Endothelial cell of umbilical vein (primary cell): ENCODE measurements at regions not wholly inside any gene's neighbourhood (a gene's known extent, or its start where the extent isn't known, plus 50 kb on each side); places are given as distances from the start of the nearest gene placed in this dataset.

Source experiments
- BruUV-seq: library from RNA; stranded (reverse); fragments of 400-500 nt; replicated peaks from 2 replicates; lab custom pipeline; 2021; lab: Mats Ljungman, UMichigan
- CTCF ChIA-PET: fragments of 300-600, 350-600 bp; sonication (Branson Sonifier 250); formaldehyde crosslinking; loops from one replicate; lab custom pipeline; 2021; ENCODE audit warnings: antibody characterized with exemption, inconsistent platforms; lab: Charles Lee
- POLR2A ChIA-PET: fragments of 300-600, 350-600 bp; sonication (Branson Sonifier 250); formaldehyde crosslinking; loops from one replicate; lab custom pipeline; 2021; ENCODE audit warnings: antibody characterized with exemption, inconsistent platforms; lab: Charles Lee
- DNase-seq: peaks from one replicate; pipeline ENCODE4 v3.0.0-alpha.2; 2011; ENCODE audit warnings: low read depth, low spot score
- FAIRE-seq: peaks from 2 replicates; lab custom pipeline; 2011; peaks lifted over from hg19 to GRCh38; lab: Jason Lieb, UNC
- H2AFZ ChIP-seq: 2 replicates; pipeline ENCODE4 v1.6.0; 2012; ENCODE audit warnings: low read depth, low read length, control low read depth, inconsistent platforms
- H3K27ac ChIP-seq: 2 replicates; pipeline ENCODE4 v1.5.1; 2011; ENCODE audit warnings: low read depth, mild to moderate bottlenecking, control low read depth, low read length, moderate library complexity; ENCODE audit not compliant: insufficient read depth
- H3K27me3 ChIP-seq, 2 experiments: 2 replicates each; pipeline versions ENCODE4 v1.6.0 to v1.6.1; 2011; ENCODE audit warnings: low read length in 2 of 2, mixed read lengths in 1 of 2; ENCODE audit not compliant: control insufficient read depth in 2 of 2, insufficient read depth in 2 of 2
- H3K36me3 ChIP-seq, 2 experiments: 2 replicates in 1 of 2; 3 replicates in 1 of 2; pipeline ENCODE4 v1.5.1; 2011; ENCODE audit warnings: low read length in 2 of 2, mild to moderate bottlenecking in 1 of 2, moderate library complexity in 1 of 2; ENCODE audit not compliant: control insufficient read depth in 2 of 2, insufficient read depth in 2 of 2; ENCODE audit errors: extremely low read depth in 1 of 2
- H3K4me1 ChIP-seq: 3 replicates; pipeline ENCODE4 v1.5.1; 2011; ENCODE audit warnings: mild to moderate bottlenecking, low read length; ENCODE audit not compliant: control insufficient read depth, insufficient read depth; ENCODE audit errors: extremely low read depth
- H3K4me2 ChIP-seq: 2 replicates; pipeline ENCODE4 v1.6.1; 2011; ENCODE audit warnings: low read length, control low read depth, mixed read lengths; ENCODE audit not compliant: insufficient read depth
- H3K4me3 ChIP-seq, 3 experiments: fragments of 200-600 bp in 1 of 3; sonication (generic), shearing (Covaris generic) in 1 of 3; replicated peaks in 1 of 3; 2 replicates each; pipeline ENCODE4 v1.5.1; 2011 to 2016; ENCODE audit warnings: control low read depth in 3 of 3, low read length in 3 of 3, mild to moderate bottlenecking in 2 of 3, inconsistent platforms in 1 of 3, low read depth in 1 of 3, moderate library complexity in 1 of 3; ENCODE audit not compliant: insufficient read depth in 1 of 3
- H3K79me2 ChIP-seq: 2 replicates; pipeline ENCODE4 v1.6.0; 2012; ENCODE audit warnings: low read length, inconsistent platforms; ENCODE audit not compliant: control insufficient read depth, insufficient read depth
- H3K9ac ChIP-seq: replicated peaks from 2 replicates; pipeline ENCODE3; 2011; ENCODE audit warnings: low read length, control low read depth; ENCODE audit not compliant: insufficient read depth; ENCODE audit errors: extremely low read depth
- H3K9me1 ChIP-seq: replicated peaks from 3 replicates; pipeline ENCODE4 v1.6.0; 2011; ENCODE audit warnings: mild to moderate bottlenecking, low read length; ENCODE audit not compliant: control insufficient read depth, insufficient read depth; ENCODE audit errors: extremely low read depth
- H3K9me3 ChIP-seq: replicated peaks from 2 replicates; pipeline ENCODE4 v1.5.1; 2012; ENCODE audit warnings: low read length, inconsistent platforms; ENCODE audit not compliant: control insufficient read depth, insufficient read depth
- H4K20me1 ChIP-seq: replicated peaks from 2 replicates; pipeline ENCODE3; 2011; ENCODE audit warnings: mild to moderate bottlenecking, low read length; ENCODE audit not compliant: control insufficient read depth, insufficient read depth; ENCODE audit errors: extremely low read depth
- EZH2 ChIP-seq: IDR thresholded peaks from 2 replicates; pipeline ENCODE4 v1.6.1; 2012; ENCODE audit warnings: borderline replicate concordance, low read depth, mild to moderate bottlenecking, moderate library complexity, low read length, inconsistent platforms; ENCODE audit not compliant: severe bottlenecking
- FOS ChIP-seq: IDR thresholded peaks from 2 replicates; pipeline ENCODE4 v1.6.1; 2011; ENCODE audit warnings: mild to moderate bottlenecking, low read length, moderate library complexity, borderline replicate concordance; ENCODE audit not compliant: insufficient read depth
- GATA2 ChIP-seq: IDR thresholded peaks from 2 replicates; pipeline ENCODE4 v1.7.0; 2011; ENCODE audit warnings: low read depth, mild to moderate bottlenecking, moderate library complexity, mixed read lengths, low read length; ENCODE audit not compliant: insufficient read length, insufficient read depth
- JUN ChIP-seq: IDR thresholded peaks from 2 replicates; pipeline ENCODE4 v1.6.1; 2011; ENCODE audit warnings: borderline replicate concordance, low read depth; ENCODE audit not compliant: insufficient read length, insufficient read depth
- MYC ChIP-seq: IDR thresholded peaks from one replicate; pipeline ENCODE4 v1.6.1; 2011; ENCODE audit warnings: mild to moderate bottlenecking, low read depth, low read length
- POLR2A ChIP-seq: IDR thresholded peaks from 2 replicates; pipeline ENCODE4 v1.6.1; 2012; ENCODE audit warnings: low read depth, mild to moderate bottlenecking, control low read depth, low read length
- POLR2AphosphoS5 ChIP-seq: IDR thresholded peaks from 2 replicates; pipeline ENCODE4 v1.6.1; 2012; ENCODE audit warnings: low read depth, mild to moderate bottlenecking, control low read depth, low read length, moderate library complexity; ENCODE audit not compliant: insufficient read depth
- dilution Hi-C: fragments of 300-500 bp; cut with MboI; formaldehyde crosslinking; loops from one replicate; pipeline ENCODE4 v1.15.0; 2019; ENCODE audit warnings: low sequenced_read_pairs; ENCODE audit not compliant: extremely low pct_ligation_motif_present
- intact Hi-C: fragments of 100-400 bp; cut with micrococcal nuclease; formaldehyde crosslinking; loops from one replicate; pipeline ENCODE4 v1.10.0; 2022
- TF ChIP-seq, protein P1 (sequence below), 2 donors: IDR thresholded peaks; 1 replicate in 1 of 2; 2 replicates in 1 of 2; pipeline ENCODE4 v1.5.1; 2011; ENCODE audit warnings: low read length in 2 of 2, mild to moderate bottlenecking in 2 of 2, moderate library complexity in 2 of 2, control low read depth in 1 of 2, inconsistent platforms in 1 of 2, low read depth in 1 of 2; ENCODE audit not compliant: insufficient read depth in 1 of 2; ENCODE audit errors: extremely low read depth in 1 of 2
- TF ChIP-seq, protein P2 (sequence below): IDR thresholded peaks from 2 replicates; pipeline ENCODE4 v1.6.1; 2011; ENCODE audit not compliant: insufficient read depth, insufficient read length

DNA sequence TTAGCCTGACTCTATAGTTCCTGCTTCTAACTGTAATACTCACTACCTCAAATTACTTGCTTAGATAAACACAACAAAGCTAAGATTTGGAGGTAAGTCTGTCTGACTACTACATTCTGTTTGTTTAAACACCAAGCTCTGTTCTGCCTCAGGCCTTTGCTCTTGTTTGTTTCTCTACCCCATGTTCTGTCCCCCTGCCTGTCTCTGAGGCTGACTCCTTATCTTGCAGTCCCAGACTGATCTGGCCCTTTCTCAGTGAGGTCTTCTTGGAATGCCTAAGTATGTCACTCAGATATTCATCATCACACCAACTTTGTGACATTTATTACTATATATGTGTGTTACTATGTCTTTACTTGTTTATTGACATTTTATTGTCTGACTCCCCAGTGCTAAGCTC lies 425.5 kb downstream of the LMO4 start:
- no TSS peak for BruUV-seq
- no peaks in the 10 kb centered on the region for H3K79me2 ChIP-seq
- H3K9me3 ChIP-seq = no peaks in the 10 kb centered on the region
- no peak for TF ChIP-seq JUN
- no peak for TF ChIP-seq GATA2
- TF ChIP-seq POLR2AphosphoS5 = no peak
- TF ChIP-seq FOS = no peak
- TF ChIP-seq, protein P1, sequence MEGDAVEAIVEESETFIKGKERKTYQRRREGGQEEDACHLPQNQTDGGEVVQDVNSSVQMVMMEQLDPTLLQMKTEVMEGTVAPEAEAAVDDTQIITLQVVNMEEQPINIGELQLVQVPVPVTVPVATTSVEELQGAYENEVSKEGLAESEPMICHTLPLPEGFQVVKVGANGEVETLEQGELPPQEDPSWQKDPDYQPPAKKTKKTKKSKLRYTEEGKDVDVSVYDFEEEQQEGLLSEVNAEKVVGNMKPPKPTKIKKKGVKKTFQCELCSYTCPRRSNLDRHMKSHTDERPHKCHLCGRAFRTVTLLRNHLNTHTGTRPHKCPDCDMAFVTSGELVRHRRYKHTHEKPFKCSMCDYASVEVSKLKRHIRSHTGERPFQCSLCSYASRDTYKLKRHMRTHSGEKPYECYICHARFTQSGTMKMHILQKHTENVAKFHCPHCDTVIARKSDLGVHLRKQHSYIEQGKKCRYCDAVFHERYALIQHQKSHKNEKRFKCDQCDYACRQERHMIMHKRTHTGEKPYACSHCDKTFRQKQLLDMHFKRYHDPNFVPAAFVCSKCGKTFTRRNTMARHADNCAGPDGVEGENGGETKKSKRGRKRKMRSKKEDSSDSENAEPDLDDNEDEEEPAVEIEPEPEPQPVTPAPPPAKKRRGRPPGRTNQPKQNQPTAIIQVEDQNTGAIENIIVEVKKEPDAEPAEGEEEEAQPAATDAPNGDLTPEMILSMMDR (IDR thresholded peaks at IDR 0.05; ENCODE audit: extremely low read depth in 1 of 2, insufficient read depth in 1 of 2, low read depth in 1 of 2, low read length in 2 of 2) = no peak
- TF ChIP-seq, protein P2, sequence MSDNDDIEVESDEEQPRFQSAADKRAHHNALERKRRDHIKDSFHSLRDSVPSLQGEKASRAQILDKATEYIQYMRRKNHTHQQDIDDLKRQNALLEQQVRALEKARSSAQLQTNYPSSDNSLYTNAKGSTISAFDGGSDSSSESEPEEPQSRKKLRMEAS = no peak
- no peak for TF ChIP-seq EZH2
- TF ChIP-seq POLR2A = no peak
- no peak for TF ChIP-seq MYC
- no peaks in the 10 kb centered on the region for H3K36me3 ChIP-seq
- CTCF ChIA-PET = interaction anchor here (0.7 kb wide), 1 partner anchor 9 kb away, joined by 3 read pairs; no protein-coding TSS in a partner anchor
- no peaks in the 10 kb centered on the region for H3K4me1 ChIP-seq
- intact Hi-C loops (no loop called here), dilution Hi-C loops (no loop called here)
- H3K9ac ChIP-seq = no peak overlapping the region
- no peak overlapping the region for H2AFZ ChIP-seq
- H3K4me2 ChIP-seq = no peak overlapping the region
- H3K27ac ChIP-seq = no peak overlapping the region
- no peak overlapping the region for H3K4me3 ChIP-seq
- POLR2A ChIA-PET = no interaction called here
- no peaks in the 10 kb centered on the region for H3K27me3 ChIP-seq
- DNase-seq (no peak), FAIRE-seq (no peak)
- H3K9me1 ChIP-seq = peaks cover 2% of the 10 kb centered on the region
- H4K20me1 ChIP-seq = no peaks in the 10 kb centered on the region
